ENCODE measurements at regions not wholly inside any gene's neighbourhood (a gene's known extent, or its start where the extent isn't known, plus 50 kb on each side); places are given as distances from the start of the nearest gene placed in this dataset.

GRCh38 chr4:111499706-111500105, 645.5 kb upstream of the FAM241A start:
- Histone ChIP-seq H3K36me3 (ENCODE audit: insufficient read depth, low read length) (no peaks in the 10 kb centered on the region), H4K20me1 (ENCODE audit: insufficient read depth, low read length) (no peaks in the 10 kb centered on the region), H3K27me3 (ENCODE audit: insufficient read depth, low read length, poor library complexity) (no peaks in the 10 kb centered on the region), H2AFZ (ENCODE audit: low read depth, low read length) (no peak overlapping the region), H3K4me3 (ENCODE audit: low read depth in 1 of 2, low read length in 2 of 2) (no peak overlapping the region), H3K9ac (ENCODE audit: low read depth, low read length) (no peak overlapping the region), H3K9me3 (ENCODE audit: insufficient read depth, low read length, severe bottlenecking) (no peaks in the 10 kb centered on the region), H3K79me2 (ENCODE audit: insufficient read depth, low read length) (no peaks in the 10 kb centered on the region), H3K4me1 (ENCODE audit: insufficient read depth, low read length) (no peaks in the 10 kb centered on the region), H3K4me2 (ENCODE audit: insufficient read depth, low read length) (no peak overlapping the region), H3K27ac (ENCODE audit: low read length) (no peak overlapping the region)
- ATAC-seq (ENCODE audit: insufficient read depth, low read depth) (no peak), DNase-seq (no peak)
- TF ChIP-seq EZH2 (IDR thresholded peaks at IDR 0.05; ENCODE audit: borderline replicate concordance, low read depth, low read length, severe bottlenecking) (no peak), CTCF (IDR thresholded peaks at IDR 0.05; ENCODE audit: borderline replicate concordance, extremely low read depth, low read length, poor library complexity, severe bottlenecking) (no peak)

GRCh38 chr4:111500858-111501257, 644.4 kb upstream of the FAM241A start:
- no peaks in the 10 kb centered on the region for H3K79me2 ChIP-seq (ENCODE audit: insufficient read depth, low read length)
- H3K4me1 ChIP-seq (ENCODE audit: insufficient read depth, low read length) = no peaks in the 10 kb centered on the region
- no peaks in the 10 kb centered on the region for H3K27me3 ChIP-seq (ENCODE audit: insufficient read depth, low read length, poor library complexity)
- no peak overlapping the region for H3K27ac ChIP-seq (ENCODE audit: low read length)
- H3K9ac ChIP-seq (ENCODE audit: low read depth, low read length) = no peak overlapping the region
- no peak overlapping the region for H3K4me2 ChIP-seq (ENCODE audit: insufficient read depth, low read length)
- DNase-seq = no peak
- H4K20me1 ChIP-seq (ENCODE audit: insufficient read depth, low read length) = no peaks in the 10 kb centered on the region
- H3K36me3 ChIP-seq (ENCODE audit: insufficient read depth, low read length) = no peaks in the 10 kb centered on the region
- no peak overlapping the region for H3K4me3 ChIP-seq (ENCODE audit: low read depth in 1 of 2, low read length in 2 of 2)
- no peaks in the 10 kb centered on the region for H3K9me3 ChIP-seq (ENCODE audit: insufficient read depth, low read length, severe bottlenecking)
- TF ChIP-seq EZH2 (IDR thresholded peaks at IDR 0.05; ENCODE audit: borderline replicate concordance, low read depth, low read length, severe bottlenecking) = no peak
- no peak for TF ChIP-seq CTCF (IDR thresholded peaks at IDR 0.05; ENCODE audit: borderline replicate concordance, extremely low read depth, low read length, poor library complexity, severe bottlenecking)
- ATAC-seq (ENCODE audit: insufficient read depth, low read depth) = no peak
- H2AFZ ChIP-seq (ENCODE audit: low read depth, low read length) = no peak overlapping the region

GRCh38 chr4:111501946-111502345, 643.3 kb upstream of the FAM241A start:
- TF ChIP-seq CTCF (IDR thresholded peaks at IDR 0.05; ENCODE audit: borderline replicate concordance, extremely low read depth, low read length, poor library complexity, severe bottlenecking) (no peak), EZH2 (IDR thresholded peaks at IDR 0.05; ENCODE audit: borderline replicate concordance, low read depth, low read length, severe bottlenecking) (no peak)
- DNase-seq (no peak), ATAC-seq (ENCODE audit: insufficient read depth, low read depth) (no peak)
- H3K27ac ChIP-seq (ENCODE audit: low read length) = no peak overlapping the region
- no peak overlapping the region for H3K4me2 ChIP-seq (ENCODE audit: insufficient read depth, low read length)
- H3K27me3 ChIP-seq (ENCODE audit: insufficient read depth, low read length, poor library complexity) = no peaks in the 10 kb centered on the region
- no peaks in the 10 kb centered on the region for H4K20me1 ChIP-seq (ENCODE audit: insufficient read depth, low read length)
- H2AFZ ChIP-seq (ENCODE audit: low read depth, low read length) = no peak overlapping the region
- H3K9me3 ChIP-seq (ENCODE audit: insufficient read depth, low read length, severe bottlenecking) = no peaks in the 10 kb centered on the region
- no peaks in the 10 kb centered on the region for H3K4me1 ChIP-seq (ENCODE audit: insufficient read depth, low read length)
- no peaks in the 10 kb centered on the region for H3K79me2 ChIP-seq (ENCODE audit: insufficient read depth, low read length)
- H3K4me3 ChIP-seq (ENCODE audit: low read depth in 1 of 2, low read length in 2 of 2) = no peak overlapping the region
- H3K36me3 ChIP-seq (ENCODE audit: insufficient read depth, low read length) = no peaks in the 10 kb centered on the region
- H3K9ac ChIP-seq (ENCODE audit: low read depth, low read length) = no peak overlapping the region

GRCh38 chr4:111502626-111503025, 642.6 kb upstream of the FAM241A start:
- no peak overlapping the region for H3K4me3 ChIP-seq (ENCODE audit: low read depth in 1 of 2, low read length in 2 of 2)
- no peaks in the 10 kb centered on the region for H3K9me3 ChIP-seq (ENCODE audit: insufficient read depth, low read length, severe bottlenecking)
- H3K27me3 ChIP-seq (ENCODE audit: insufficient read depth, low read length, poor library complexity) = no peaks in the 10 kb centered on the region
- DNase-seq = no peak
- H3K79me2 ChIP-seq (ENCODE audit: insufficient read depth, low read length) = no peaks in the 10 kb centered on the region
- no peak overlapping the region for H3K27ac ChIP-seq (ENCODE audit: low read length)
- no peaks in the 10 kb centered on the region for H4K20me1 ChIP-seq (ENCODE audit: insufficient read depth, low read length)
- H3K36me3 ChIP-seq (ENCODE audit: insufficient read depth, low read length) = no peaks in the 10 kb centered on the region
- no peak overlapping the region for H3K4me2 ChIP-seq (ENCODE audit: insufficient read depth, low read length)
- no peaks in the 10 kb centered on the region for H3K4me1 ChIP-seq (ENCODE audit: insufficient read depth, low read length)
- no peak for TF ChIP-seq EZH2 (IDR thresholded peaks at IDR 0.05; ENCODE audit: borderline replicate concordance, low read depth, low read length, severe bottlenecking)
- no peak for TF ChIP-seq CTCF (IDR thresholded peaks at IDR 0.05; ENCODE audit: borderline replicate concordance, extremely low read depth, low read length, poor library complexity, severe bottlenecking)
- no peak for ATAC-seq (ENCODE audit: insufficient read depth, low read depth)
- no peak overlapping the region for H2AFZ ChIP-seq (ENCODE audit: low read depth, low read length)
- no peak overlapping the region for H3K9ac ChIP-seq (ENCODE audit: low read depth, low read length)

Measured in DND-41 (cell line).